ENCODE measurements at regions not wholly inside any gene's neighbourhood (a gene's known extent, or its start where the extent isn't known, plus 50 kb on each side); places are given as distances from the start of the nearest gene placed in this dataset.

DNA sequence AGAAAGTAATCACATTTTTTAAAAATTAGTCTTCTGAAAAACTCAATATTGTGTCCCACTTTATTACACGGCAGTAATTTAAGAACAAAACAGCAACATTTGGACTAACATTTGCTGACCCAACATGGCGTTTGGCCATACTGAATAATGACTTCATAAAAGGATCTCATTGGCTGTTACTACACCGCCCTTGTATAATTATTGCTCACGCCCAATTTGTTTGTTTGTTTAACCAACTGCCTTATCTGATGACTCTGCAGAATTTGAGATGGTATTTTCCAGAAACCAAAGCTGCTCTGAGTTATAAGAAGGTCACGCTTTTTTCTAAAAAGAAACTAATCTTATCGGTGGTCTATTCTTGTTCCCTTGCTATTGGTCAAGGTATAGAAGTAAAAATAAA, 200.2 kb upstream of the TARS1 start:
- TF ChIP-seq EZH2 (IDR thresholded peaks at IDR 0.05; ENCODE audit: borderline replicate concordance, low read depth, low read length, severe bottlenecking) (no peak), POLR2A (IDR thresholded peaks at IDR 0.05; ENCODE audit: low read depth, low read length) (no peak), POLR2AphosphoS5 (IDR thresholded peaks at IDR 0.05; ENCODE audit: insufficient read depth, low read depth, low read length) (no peak)
- TF ChIP-seq, protein P1, sequence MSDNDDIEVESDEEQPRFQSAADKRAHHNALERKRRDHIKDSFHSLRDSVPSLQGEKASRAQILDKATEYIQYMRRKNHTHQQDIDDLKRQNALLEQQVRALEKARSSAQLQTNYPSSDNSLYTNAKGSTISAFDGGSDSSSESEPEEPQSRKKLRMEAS (IDR thresholded peaks at IDR 0.05; ENCODE audit: insufficient read depth, insufficient read length): no peak
- TF ChIP-seq, protein P2, sequence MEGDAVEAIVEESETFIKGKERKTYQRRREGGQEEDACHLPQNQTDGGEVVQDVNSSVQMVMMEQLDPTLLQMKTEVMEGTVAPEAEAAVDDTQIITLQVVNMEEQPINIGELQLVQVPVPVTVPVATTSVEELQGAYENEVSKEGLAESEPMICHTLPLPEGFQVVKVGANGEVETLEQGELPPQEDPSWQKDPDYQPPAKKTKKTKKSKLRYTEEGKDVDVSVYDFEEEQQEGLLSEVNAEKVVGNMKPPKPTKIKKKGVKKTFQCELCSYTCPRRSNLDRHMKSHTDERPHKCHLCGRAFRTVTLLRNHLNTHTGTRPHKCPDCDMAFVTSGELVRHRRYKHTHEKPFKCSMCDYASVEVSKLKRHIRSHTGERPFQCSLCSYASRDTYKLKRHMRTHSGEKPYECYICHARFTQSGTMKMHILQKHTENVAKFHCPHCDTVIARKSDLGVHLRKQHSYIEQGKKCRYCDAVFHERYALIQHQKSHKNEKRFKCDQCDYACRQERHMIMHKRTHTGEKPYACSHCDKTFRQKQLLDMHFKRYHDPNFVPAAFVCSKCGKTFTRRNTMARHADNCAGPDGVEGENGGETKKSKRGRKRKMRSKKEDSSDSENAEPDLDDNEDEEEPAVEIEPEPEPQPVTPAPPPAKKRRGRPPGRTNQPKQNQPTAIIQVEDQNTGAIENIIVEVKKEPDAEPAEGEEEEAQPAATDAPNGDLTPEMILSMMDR (IDR thresholded peaks at IDR 0.05; ENCODE audit: extremely low read depth in 1 of 2, insufficient read depth in 1 of 2, low read depth in 1 of 2, low read length in 2 of 2): no peak

Measured in endothelial cell of umbilical vein (primary cell).